GM18870 (cell line): ENCODE measurements at regions not wholly inside any gene's neighbourhood (a gene's known extent, or its start where the extent isn't known, plus 50 kb on each side); places are given as distances from the start of the nearest gene placed in this dataset.
A peak's percentile ranks its signal among the peaks of the same experiment; 100 is the strongest.

Experiments used
- ATAC-seq: cut with Tn5 transposase; IDR thresholded peaks from one replicate; pipeline ENCODE4 v1.9.1; 2021; ENCODE audit warnings: moderate library complexity; ENCODE audit not compliant: unreplicated experiment

- ATAC-seq = no peak
Observed at GRCh38 chr6:75546381-75546780, 52.8 kb upstream of the FILIP1 start.

GRCh38 chr6:75550544-75551167 lies 51.0 kb upstream of the SENP6 start:
- ATAC-seq = peak; percentile 57

- peak; percentile 38 for ATAC-seq
Observed at GRCh38 chr6:75551367-75551952, 50.2 kb upstream of the SENP6 start.
